ENCODE measurements at regions not wholly inside any gene's neighbourhood (a gene's known extent, or its start where the extent isn't known, plus 50 kb on each side); places are given as distances from the start of the nearest gene placed in this dataset.

DNA sequence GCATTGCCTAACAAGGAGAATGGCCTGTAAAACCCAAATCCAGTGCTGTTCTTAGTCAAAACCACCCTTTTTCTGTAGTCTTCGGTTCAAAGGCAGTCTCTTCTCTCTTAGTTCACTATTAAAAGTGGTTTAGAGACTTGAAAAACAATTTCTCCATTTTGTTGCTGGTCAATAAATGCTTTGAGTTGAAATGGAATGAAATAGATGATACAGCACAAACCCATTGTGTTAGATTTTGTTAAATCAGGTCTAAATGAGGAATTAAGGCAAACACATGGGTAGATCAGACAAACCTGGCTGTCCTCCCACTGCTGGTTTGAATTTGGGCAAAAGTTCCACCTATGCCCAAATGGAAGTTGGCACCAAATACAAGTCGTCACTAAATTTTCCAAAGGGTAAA lies 150.1 kb upstream of the SERTAD2 start:
- Histone ChIP-seq H3K4me2 (no peak overlapping the region), H3K27me3 (ENCODE audit: insufficient read depth) (no peaks in the 10 kb centered on the region), H3K4me1 (ENCODE audit: control insufficient read depth in 1 of 2, insufficient read depth in 2 of 2, low read depth in 1 of 2, low read length in 1 of 2) (peaks cover 0 to 14% of the 10 kb centered on the region in 2 experiments; a peak in 3 of 4 replicates), H3K9ac (no peak overlapping the region), H3K79me2 (ENCODE audit: insufficient read depth) (no peaks in the 10 kb centered on the region), H3K9me3 (no peaks in the 10 kb centered on the region), H3K9me2 (no peaks in the 10 kb centered on the region), H2AFZ (ENCODE audit: low read depth) (no peak overlapping the region), H3K36me3 (replicated peaks in 1 of 2; ENCODE audit: control insufficient read depth in 1 of 2, insufficient read depth in 2 of 2, low read length in 1 of 2) (no peaks in the 10 kb centered on the region), H3K27ac (ENCODE audit: low read depth in 2 of 2, low read length in 1 of 2) (no peak overlapping the region), H4K20me1 (ENCODE audit: insufficient read depth) (no peaks in the 10 kb centered on the region), H3K4me3 (ENCODE audit: low read depth in 2 of 2, low read length in 1 of 2) (no peak overlapping the region), H3F3A (replicated peaks; ENCODE audit: insufficient read depth) (peaks cover 5% of the 10 kb centered on the region)
- CTCF ChIA-PET = no interaction called here
- TF ChIP-seq RCOR1 (IDR thresholded peaks at IDR 0.05; ENCODE audit: low read length) (no peak), TEAD4 (IDR thresholded peaks at IDR 0.05; ENCODE audit: borderline replicate concordance, insufficient read depth) (no peak), FOXJ3 (CRISPR knock-in tag; IDR thresholded peaks at IDR 0.05) (no peak), SIN3A (IDR thresholded peaks at IDR 0.05; ENCODE audit: borderline replicate concordance, low read depth, low read length) (no peak), GATA2 (CRISPR knock-in tag; IDR thresholded peaks at IDR 0.05) (no peak), USF1 (IDR thresholded peaks at IDR 0.05; ENCODE audit: borderline replicate concordance, low read depth) (no peak), CHD2 (IDR thresholded peaks at IDR 0.05; ENCODE audit: low read length, partially characterized antibody) (no peak), NFIC (IDR thresholded peaks at IDR 0.05; ENCODE audit: borderline replicate concordance) (no peak), GABPA (IDR thresholded peaks at IDR 0.05; ENCODE audit: low read depth) (no peak), TAF1 (IDR thresholded peaks at IDR 0.05; ENCODE audit: borderline replicate concordance, low read depth, low read length) (no peak), REST (IDR thresholded peaks at IDR 0.05; ENCODE audit: low read depth, low read length) (no peak), TCF12 (IDR thresholded peaks at IDR 0.05) (no peak), RFX5 (IDR thresholded peaks at IDR 0.05; ENCODE audit: low read length) (no peak)
- TF ChIP-seq, protein P1, sequence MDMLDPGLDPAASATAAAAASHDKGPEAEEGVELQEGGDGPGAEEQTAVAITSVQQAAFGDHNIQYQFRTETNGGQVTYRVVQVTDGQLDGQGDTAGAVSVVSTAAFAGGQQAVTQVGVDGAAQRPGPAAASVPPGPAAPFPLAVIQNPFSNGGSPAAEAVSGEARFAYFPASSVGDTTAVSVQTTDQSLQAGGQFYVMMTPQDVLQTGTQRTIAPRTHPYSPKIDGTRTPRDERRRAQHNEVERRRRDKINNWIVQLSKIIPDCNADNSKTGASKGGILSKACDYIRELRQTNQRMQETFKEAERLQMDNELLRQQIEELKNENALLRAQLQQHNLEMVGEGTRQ (IDR thresholded peaks at IDR 0.05; ENCODE audit: borderline replicate concordance, low read depth, low read length) = no peak
- WGBS (ENCODE audit: low lambda C conversion rate) = 88% methylated on average over 2 of the region's 2 CpGs
- POLR2A ChIA-PET = no interaction called here
- no peak for DNase-seq
